ENCODE measurements at regions not wholly inside any gene's neighbourhood (a gene's known extent, or its start where the extent isn't known, plus 50 kb on each side); places are given as distances from the start of the nearest gene placed in this dataset.

DNA sequence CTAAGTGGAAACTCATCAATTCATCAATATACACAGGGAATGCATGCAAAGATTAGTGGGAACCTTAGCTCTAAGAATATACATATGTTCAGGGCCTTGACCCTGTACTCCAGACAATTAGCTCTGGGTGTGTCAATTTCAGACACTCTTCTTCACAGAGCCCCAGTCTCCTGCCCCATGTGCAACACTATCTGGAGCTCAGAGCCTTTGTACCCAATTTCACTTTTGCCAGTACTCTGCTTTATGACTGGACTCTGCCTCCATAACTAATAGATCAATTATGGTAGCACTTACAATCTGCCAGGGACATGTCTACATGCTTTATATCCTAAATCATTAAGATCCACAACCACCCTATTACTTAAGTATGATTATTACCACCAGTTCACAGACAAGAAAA, 152.5 kb upstream of the PLEKHG7 start:
- Histone ChIP-seq H3K79me2 (ENCODE audit: insufficient read depth, low read length) (no peaks in the 10 kb centered on the region), H4K20me1 (ENCODE audit: insufficient read depth) (no peaks in the 10 kb centered on the region), H3K4me3 (replicated peaks in 1 of 2; ENCODE audit: low read depth in 1 of 2, low read length in 2 of 2) (no peak overlapping the region), H3K4me1 (ENCODE audit: control insufficient read depth in 1 of 2, insufficient read depth in 2 of 2, low read length in 2 of 2) (peaks cover 0 to 21% of the 10 kb centered on the region in 2 experiments; a peak in 2 of 4 replicates), H3K9me3 (ENCODE audit: control insufficient read depth in 1 of 2, insufficient read depth in 1 of 2, low read depth in 1 of 2, low read length in 2 of 2) (no peaks in the 10 kb centered on the region), H2AFZ (ENCODE audit: low read depth, low read length, poor library complexity, severe bottlenecking) (no peak overlapping the region), H3K9me2 (ENCODE audit: insufficient read depth) (no peaks in the 10 kb centered on the region), H3K9ac (ENCODE audit: low read length) (no peak overlapping the region), H3K27me3 (ENCODE audit: insufficient read depth, low read length) (no peaks in the 10 kb centered on the region), H3K36me3 (ENCODE audit: control insufficient read depth in 1 of 2, insufficient read depth in 2 of 2, low read length in 2 of 2) (no peaks in the 10 kb centered on the region), H3K4me2 (ENCODE audit: low read length) (no peak overlapping the region), H3K27ac (ENCODE audit: low read depth, low read length) (no peak overlapping the region)
- CTCF ChIA-PET: no interaction called here
- POLR2A ChIA-PET: no interaction called here
- no peak for DNase-seq (ENCODE audit: low read depth, low spot score)
- no peak for TF ChIP-seq EGR1 (IDR thresholded peaks at IDR 0.05; ENCODE audit: low read depth)
- no peak for TF ChIP-seq FOSL1 (IDR thresholded peaks at IDR 0.05; ENCODE audit: low read depth)
- no peak for TF ChIP-seq CTCF (IDR thresholded peaks at IDR 0.05 in 2 of 3, conservative IDR thresholded peaks at IDR 0.05 in 1 of 3; ENCODE audit: borderline replicate concordance in 1 of 3, insufficient read depth in 1 of 3, low read depth in 2 of 3, low read length in 2 of 3)
- no peak for TF ChIP-seq EZH2phosphoT487 (IDR thresholded peaks at IDR 0.05; ENCODE audit: borderline replicate concordance)
- TF ChIP-seq YY1 (IDR thresholded peaks at IDR 0.05; ENCODE audit: extremely low read depth, insufficient replicate concordance, low read depth, low read length): no peak
- TF ChIP-seq SRF (IDR thresholded peaks at IDR 0.05; ENCODE audit: low read depth): no peak
- no peak for TF ChIP-seq SP1 (IDR thresholded peaks at IDR 0.05; ENCODE audit: low read depth)
- TF ChIP-seq, protein P1, sequence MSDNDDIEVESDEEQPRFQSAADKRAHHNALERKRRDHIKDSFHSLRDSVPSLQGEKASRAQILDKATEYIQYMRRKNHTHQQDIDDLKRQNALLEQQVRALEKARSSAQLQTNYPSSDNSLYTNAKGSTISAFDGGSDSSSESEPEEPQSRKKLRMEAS (IDR thresholded peaks at IDR 0.05): no peak
- no peak for TF ChIP-seq ELF1 (IDR thresholded peaks at IDR 0.05; ENCODE audit: borderline replicate concordance, low read depth)
- no peak for TF ChIP-seq EZH2 (IDR thresholded peaks at IDR 0.05)
- TF ChIP-seq REST (IDR thresholded peaks at IDR 0.05; ENCODE audit: low read depth): no peak
- TF ChIP-seq ATF3 (IDR thresholded peaks at IDR 0.05): no peak
- no peak for ATAC-seq
- intact Hi-C loops (cut with micrococcal nuclease): no loop called here
- no TSS peak for BruUV-seq (replicated peaks)
- RAD21 ChIA-PET (ENCODE audit: low non-redundant PET in 1 of 2, low total read pairs in 2 of 2, uncharacterized antibody in 2 of 2, unreplicated experiment in 2 of 2): no interaction called here

All from HCT116 (cell line).